ENCODE measurements at regions not wholly inside any gene's neighbourhood (a gene's known extent, or its start where the extent isn't known, plus 50 kb on each side); places are given as distances from the start of the nearest gene placed in this dataset.

- no peak for DNase-seq
Observed at GRCh38 chr2:220002251-220002650, 374.8 kb downstream of the SLC4A3 start.

- no peak for DNase-seq
Observed at GRCh38 chr2:220002699-220003098, 375.3 kb downstream of the SLC4A3 start.

- DNase-seq = no peak
Observed at GRCh38 chr2:220005362-220005761, 377.9 kb downstream of the SLC4A3 start.

- DNase-seq = no peak
Observed at GRCh38 chr2:220006152-220006621, 378.8 kb downstream of the SLC4A3 start.

- DNase-seq = no peak
Observed at GRCh38 chr2:220011859-220012258, 384.4 kb downstream of the SLC4A3 start.

- no peak for DNase-seq
Observed at GRCh38 chr2:220014961-220015360, 387.5 kb downstream of the SLC4A3 start.

- no peak for DNase-seq
Observed at GRCh38 chr2:220015576-220015975, 388.1 kb downstream of the SLC4A3 start.

GRCh38 chr2:220025207-220025606 is 397.8 kb downstream of the SLC4A3 start:
- no peak for DNase-seq

- no peak for DNase-seq
Observed at GRCh38 chr2:220029013-220029412, 401.6 kb downstream of the SLC4A3 start.

GRCh38 chr2:220033546-220033945 is 406.1 kb downstream of the SLC4A3 start:
- DNase-seq = no peak

GRCh38 chr2:220034426-220035130 is 407.1 kb downstream of the SLC4A3 start:
- DNase-seq = no peak

- DNase-seq = no peak
Observed at GRCh38 chr2:220036431-220036830, 409.0 kb downstream of the SLC4A3 start.

GRCh38 chr2:220040346-220040745 is 412.9 kb downstream of the SLC4A3 start:
- DNase-seq = no peak

- no peak for DNase-seq
Observed at GRCh38 chr2:220041447-220041846, 414.0 kb downstream of the SLC4A3 start.

- DNase-seq = no peak
Observed at GRCh38 chr2:220043155-220043989, 415.9 kb downstream of the SLC4A3 start.

- DNase-seq = no peak
Observed at GRCh38 chr2:220043990-220044335, 416.5 kb downstream of the SLC4A3 start.

GRCh38 chr2:220044383-220044782 is 417.0 kb downstream of the SLC4A3 start:
- no peak for DNase-seq

- no peak for DNase-seq
Observed at GRCh38 chr2:220046507-220046906, 419.1 kb downstream of the SLC4A3 start.

GRCh38 chr2:220051716-220052115 is 424.3 kb downstream of the SLC4A3 start:
- no peak for DNase-seq

- DNase-seq = no peak
Observed at GRCh38 chr2:220053919-220054318, 426.5 kb downstream of the SLC4A3 start.

- DNase-seq = no peak
Observed at GRCh38 chr2:220057391-220057790, 430.0 kb downstream of the SLC4A3 start.

GRCh38 chr2:220057916-220058315 is 430.5 kb downstream of the SLC4A3 start:
- no peak for DNase-seq

GRCh38 chr2:220064111-220065030 is 436.9 kb downstream of the SLC4A3 start:
- DNase-seq = no peak

Data from NCI-H187 treated with DMSO at 0.1 percent for 48 hours (cell line).